ENCODE measurements at regions not wholly inside any gene's neighbourhood (a gene's known extent, or its start where the extent isn't known, plus 50 kb on each side); places are given as distances from the start of the nearest gene placed in this dataset.

DNA sequence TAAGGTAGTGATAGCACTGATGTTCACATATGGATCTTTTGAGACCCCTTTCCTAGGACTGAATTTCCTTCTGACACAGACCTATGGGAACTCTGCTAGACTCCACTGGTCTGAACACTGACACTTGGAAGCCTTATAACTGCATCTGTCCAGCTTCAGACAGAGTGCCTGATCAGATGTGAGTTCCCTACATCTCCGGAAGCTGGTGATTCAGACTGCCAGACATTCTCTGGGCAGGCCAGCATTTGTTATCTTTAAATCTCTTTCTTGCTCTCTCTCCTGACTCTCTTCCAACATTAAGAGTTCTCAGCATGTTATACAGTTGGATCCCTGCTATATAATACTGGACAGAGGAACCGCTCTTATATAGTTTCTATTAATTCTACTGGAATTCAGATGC, 408.5 kb downstream of the ZEB2 start:
- TF ChIP-seq, protein P1, sequence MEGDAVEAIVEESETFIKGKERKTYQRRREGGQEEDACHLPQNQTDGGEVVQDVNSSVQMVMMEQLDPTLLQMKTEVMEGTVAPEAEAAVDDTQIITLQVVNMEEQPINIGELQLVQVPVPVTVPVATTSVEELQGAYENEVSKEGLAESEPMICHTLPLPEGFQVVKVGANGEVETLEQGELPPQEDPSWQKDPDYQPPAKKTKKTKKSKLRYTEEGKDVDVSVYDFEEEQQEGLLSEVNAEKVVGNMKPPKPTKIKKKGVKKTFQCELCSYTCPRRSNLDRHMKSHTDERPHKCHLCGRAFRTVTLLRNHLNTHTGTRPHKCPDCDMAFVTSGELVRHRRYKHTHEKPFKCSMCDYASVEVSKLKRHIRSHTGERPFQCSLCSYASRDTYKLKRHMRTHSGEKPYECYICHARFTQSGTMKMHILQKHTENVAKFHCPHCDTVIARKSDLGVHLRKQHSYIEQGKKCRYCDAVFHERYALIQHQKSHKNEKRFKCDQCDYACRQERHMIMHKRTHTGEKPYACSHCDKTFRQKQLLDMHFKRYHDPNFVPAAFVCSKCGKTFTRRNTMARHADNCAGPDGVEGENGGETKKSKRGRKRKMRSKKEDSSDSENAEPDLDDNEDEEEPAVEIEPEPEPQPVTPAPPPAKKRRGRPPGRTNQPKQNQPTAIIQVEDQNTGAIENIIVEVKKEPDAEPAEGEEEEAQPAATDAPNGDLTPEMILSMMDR (IDR thresholded peaks at IDR 0.05; ENCODE audit: low read depth, low read length, missing input control): no peak
- TF ChIP-seq ZBTB33 (IDR thresholded peaks at IDR 0.05): no peak
- TF ChIP-seq RAD21 (IDR thresholded peaks at IDR 0.05): no peak
- TF ChIP-seq, protein P2, sequence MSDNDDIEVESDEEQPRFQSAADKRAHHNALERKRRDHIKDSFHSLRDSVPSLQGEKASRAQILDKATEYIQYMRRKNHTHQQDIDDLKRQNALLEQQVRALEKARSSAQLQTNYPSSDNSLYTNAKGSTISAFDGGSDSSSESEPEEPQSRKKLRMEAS (IDR thresholded peaks at IDR 0.05): no peak
- no peak for TF ChIP-seq JUND (IDR thresholded peaks at IDR 0.05)
- TF ChIP-seq HNF4G (IDR thresholded peaks at IDR 0.05): no peak
- TF ChIP-seq YY1 (IDR thresholded peaks at IDR 0.05): no peak
- TF ChIP-seq FOXA1 (IDR thresholded peaks at IDR 0.05): no peak
- TF ChIP-seq TAF1 (conservative IDR thresholded peaks at IDR 0.05): no peak
- TF ChIP-seq REST (IDR thresholded peaks at IDR 0.05): no peak
- TF ChIP-seq SP1 (IDR thresholded peaks at IDR 0.05): no peak
- no peak for TF ChIP-seq RXRA (IDR thresholded peaks at IDR 0.05)
- no peak for TF ChIP-seq NR2F2 (IDR thresholded peaks at IDR 0.05)
- no peak for TF ChIP-seq HNF4A (conservative IDR thresholded peaks at IDR 0.05)
